GM08714 (cell line): ENCODE measurements at regions not wholly inside any gene's neighbourhood (a gene's known extent, or its start where the extent isn't known, plus 50 kb on each side); places are given as distances from the start of the nearest gene placed in this dataset.
"Not testable (repeated sequence)": the region's sequence is repeated elsewhere in the genome, so short reads cannot be mapped to it uniquely, and the experiment has no call there.

Experiments
- H3K4me3 ChIP-seq: fragments of 200-500 bp; sonication (Bioruptor generic); 2 replicates; pipeline ENCODE4 v1.5.1; 2014; ENCODE audit warnings: mild to moderate bottlenecking, low read length, inconsistent platforms
- ZNF274 ChIP-seq: IDR thresholded peaks from 2 replicates; pipeline ENCODE4 v1.6.1; 2012; ENCODE audit warnings: mild to moderate bottlenecking, low read depth, low read length

DNA sequence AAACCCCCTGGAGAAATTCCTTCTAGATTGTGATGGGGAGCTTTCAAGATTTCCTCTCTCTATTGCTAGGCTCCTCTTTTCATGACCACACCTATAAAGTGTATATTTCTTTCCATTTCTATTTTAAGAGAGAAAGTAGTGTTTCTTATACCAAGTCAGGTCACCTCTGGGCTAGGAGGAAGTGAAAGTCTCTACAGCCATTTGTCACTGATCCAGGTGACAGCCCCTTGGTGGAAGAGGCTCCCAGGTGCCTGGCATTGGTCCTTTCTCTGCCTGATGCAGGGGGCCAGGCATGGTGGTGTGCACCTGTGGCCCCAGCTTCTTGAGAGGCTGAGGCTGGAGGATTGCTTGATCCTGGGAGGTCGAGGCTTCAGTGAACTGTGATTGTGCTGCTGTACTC is 64.7 kb downstream of the DHCR7 start:
- H3K4me3 ChIP-seq, result no peak overlapping the region
- no peak for TF ChIP-seq ZNF274

DNA sequence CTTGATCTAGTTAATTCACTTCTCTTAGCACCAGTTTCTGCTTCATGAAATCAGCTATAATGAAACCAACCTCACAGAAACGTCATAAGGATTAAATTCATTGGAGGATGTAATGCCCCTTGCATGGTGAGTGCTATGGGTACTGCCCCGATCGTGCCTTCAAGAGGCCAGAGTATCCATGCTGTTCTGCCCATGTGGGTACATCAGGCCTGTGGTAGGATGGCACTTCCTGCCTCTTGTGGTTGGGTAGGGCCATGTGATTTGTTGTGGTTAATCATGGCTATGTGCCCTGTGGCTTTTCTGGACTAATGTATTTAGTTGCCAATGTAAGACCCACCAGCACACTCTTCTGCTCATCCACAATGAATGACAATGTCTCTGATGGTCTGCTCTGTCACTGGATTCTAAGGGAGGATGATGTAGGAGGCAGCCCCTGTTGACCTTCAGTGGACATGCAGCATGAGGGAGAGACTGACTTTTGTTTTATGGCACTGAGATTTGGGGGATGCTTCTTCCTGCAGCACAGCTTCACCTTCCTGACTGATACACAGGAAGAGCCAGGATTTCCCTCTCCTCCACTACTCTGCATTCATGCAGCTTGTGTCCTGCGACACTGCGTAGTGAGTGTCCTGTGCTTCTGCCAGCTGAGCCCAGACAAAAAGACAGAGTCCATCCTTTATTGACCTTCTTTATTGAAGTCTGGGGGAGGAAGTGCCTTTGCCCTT is 66.2 kb downstream of the DHCR7 start:
- H3K4me3 ChIP-seq, result no peak overlapping the region
- TF ChIP-seq ZNF274, result no peak

DNA sequence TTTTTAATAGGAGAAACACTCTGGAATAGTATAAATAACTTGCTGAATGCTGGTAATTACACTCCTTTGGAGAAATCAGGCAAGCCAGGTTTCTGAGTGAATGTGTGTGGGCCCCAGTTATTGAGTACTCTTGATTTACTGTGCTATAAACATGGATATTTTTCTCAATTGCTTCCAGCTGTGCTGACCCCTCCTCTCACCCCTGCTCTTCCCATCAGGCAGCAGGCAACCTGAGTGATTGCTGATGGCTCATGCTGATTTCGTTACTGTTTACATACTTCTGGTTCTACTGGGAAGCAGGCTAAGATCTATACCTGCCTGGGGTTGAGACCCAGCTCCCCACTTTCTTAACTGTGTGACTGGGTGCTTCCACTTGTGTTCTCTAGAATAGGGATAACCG is 68.5 kb downstream of the DHCR7 start:
- TF ChIP-seq ZNF274, result no peak
- H3K4me3 ChIP-seq, result no peak overlapping the region

DNA sequence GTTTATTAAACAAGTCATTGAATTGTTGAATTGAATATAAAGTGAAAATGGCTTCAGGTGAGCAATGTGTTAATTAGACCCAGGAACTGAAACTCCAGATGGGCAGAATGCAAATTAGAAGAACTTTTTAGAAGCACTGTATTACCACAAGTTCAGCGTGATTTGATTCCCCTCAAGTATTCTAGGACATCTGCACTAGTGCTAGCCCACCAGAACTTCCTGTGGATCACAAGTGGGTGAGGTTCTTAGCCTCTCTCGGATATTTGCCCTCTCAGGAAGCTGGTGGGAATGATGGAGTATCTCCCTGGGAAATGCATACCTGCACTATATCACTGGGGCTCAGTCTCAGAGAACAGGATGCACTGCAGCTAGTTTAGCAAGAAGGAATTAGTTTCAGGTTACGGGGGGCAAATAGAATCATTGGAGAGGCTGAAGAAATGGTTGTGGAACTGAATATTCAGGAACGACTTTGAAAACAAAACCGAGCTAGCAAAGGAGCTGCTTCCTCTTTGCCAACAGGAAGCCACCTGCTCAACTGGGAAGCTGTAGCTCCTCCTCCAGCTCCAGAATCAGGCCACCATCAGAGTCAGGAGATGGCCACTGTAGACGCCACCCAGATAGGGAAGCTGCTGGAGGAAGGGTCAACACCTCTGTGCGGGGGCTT is 74.3 kb downstream of the DHCR7 start:
- no peak for TF ChIP-seq ZNF274
- H3K4me3 ChIP-seq, result peak overlapping the region; percentile 55; the same call in 1 of the 2 replicates

DNA sequence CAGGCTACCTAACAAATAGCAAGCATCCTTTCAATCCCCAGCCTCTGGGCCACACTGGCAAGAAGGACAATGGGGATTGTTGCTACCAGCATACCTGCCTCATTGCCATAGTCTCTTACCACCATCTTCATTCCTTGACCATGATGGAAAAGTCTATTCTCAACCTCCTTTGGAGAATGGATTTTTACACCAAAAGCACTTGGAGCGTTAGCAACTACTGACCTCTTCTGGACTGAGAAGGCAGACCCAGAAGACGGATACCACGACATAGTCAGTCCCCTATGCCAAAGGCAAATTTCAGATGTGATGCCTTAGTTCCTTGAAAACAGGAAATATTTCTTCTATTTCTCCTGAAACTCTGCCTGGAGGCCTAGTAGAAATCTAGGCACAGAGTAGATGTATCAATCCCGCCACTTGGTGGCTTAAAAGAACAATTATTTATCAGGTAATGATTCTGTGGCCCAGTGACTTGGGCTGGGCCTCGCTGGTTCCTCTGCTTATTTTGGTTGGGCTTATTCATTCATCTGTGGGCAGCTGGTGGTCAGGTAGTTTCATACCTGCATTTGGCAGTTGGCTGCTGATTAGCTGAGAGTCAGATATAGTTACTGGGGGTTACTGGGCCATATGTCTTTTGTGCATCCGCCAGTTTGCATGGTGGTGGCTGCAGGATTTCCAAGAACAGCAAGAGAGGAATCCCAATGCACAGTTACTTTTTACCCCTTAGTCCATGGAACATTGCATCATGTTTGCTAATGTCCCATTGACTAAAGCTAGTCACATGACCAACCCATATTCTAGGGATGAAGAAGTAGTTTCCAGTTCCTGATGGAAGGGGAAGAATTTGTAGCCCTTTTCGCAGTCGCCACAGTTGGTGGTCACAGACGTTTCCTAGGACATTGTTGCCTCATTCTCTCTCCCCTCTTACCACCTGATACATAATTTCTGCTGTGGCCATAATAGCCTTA is 75.2 kb downstream of the DHCR7 start:
- peak overlapping the region; percentile 55; the same call in 1 of the 2 replicates for H3K4me3 ChIP-seq
- TF ChIP-seq ZNF274, result no peak

DNA sequence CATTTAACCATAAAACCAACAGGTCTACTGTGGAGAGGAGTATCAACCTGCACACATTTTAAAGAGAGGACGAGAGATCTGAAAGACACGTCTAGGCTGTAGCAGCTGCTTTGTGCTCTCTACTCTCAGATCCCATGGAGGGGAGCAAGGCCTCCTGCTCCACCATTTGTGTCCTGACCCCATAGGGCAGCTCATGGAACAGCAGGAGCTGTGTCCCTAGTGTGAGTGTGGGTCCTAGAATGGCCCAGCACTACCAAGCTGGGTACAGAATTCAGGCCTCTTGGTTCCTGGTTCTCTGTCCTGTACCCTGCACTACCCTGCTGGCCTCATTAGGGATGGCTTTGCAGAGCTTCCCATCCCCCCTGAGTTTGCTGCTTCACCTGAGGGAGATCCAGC is 76.5 kb downstream of the DHCR7 start:
- TF ChIP-seq ZNF274, result no peak
- no peak overlapping the region for H3K4me3 ChIP-seq

DNA sequence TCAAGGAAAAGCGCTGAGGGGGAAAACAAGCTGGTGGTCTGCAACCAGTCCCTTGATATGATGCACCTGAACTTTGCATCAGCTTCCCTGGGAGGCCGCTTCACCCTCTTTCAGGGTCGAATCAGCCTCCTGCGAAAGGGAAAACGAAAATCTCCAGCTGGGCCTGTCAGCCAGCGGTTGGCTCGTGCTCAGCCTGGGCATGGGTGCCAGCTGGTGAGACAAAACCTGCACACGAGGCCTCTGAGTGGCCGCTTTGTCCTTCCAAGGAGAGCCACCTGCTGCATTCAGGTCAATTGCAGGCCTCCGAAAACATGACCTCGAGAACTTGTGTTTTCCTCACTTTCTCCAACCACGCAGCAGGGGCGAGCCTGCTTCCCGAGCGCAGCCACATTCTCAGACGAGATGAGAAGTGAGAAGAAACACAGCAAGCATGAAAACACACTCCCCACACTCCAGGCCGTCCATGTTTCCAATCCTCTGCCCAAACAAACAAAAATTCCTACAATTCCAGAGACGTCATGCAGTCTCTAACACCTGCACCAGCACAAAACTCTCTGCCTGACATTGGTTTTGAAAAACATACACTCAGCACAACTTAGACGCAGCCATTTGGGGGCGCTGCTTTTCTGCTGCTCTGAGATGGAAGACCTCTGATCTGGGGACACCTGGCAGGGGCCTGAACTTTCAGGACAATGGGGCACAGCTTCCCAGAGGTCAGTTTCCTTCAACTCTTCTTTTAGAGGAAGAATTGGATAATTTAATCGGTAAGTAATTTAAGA is 77.1 kb downstream of the DHCR7 start:
- no peak overlapping the region for H3K4me3 ChIP-seq
- no peak for TF ChIP-seq ZNF274

DNA sequence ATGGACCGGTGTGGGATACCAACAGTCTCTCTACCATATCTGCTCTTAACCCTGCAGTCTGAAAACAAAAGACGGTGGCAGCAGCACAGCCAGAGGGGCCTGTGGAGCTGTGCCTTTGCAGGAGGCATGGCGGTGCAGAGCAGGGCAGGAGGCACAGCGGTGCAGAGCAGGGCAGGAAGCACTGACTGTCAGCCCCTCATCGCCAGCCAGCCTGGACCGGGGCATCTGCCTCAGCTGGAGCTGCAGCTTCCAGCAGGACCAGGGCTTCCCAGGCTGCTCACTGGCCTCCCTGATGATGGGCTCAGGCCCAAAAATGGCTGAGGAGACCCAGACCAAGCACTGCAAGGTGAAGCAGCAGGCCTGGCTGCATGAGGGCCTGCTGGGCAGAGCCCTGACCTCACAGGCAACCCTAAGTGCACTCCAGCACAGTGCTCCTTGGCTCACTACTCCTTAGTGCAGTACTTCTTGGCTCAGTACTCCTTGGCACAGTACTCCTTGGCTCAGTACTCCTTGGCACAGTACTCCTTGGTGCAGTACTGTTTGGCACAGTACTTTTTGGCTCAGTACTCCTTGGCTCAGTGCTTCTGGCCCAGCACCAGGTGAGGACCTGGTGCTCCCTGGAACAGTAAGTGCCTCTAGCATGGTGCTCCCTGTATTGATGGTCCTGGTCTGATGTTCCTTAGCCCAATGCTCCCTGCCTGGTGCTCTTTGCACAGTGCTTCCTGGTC is 78.0 kb downstream of the DHCR7 start:
- no peak overlapping the region for H3K4me3 ChIP-seq
- no peak for TF ChIP-seq ZNF274

DNA sequence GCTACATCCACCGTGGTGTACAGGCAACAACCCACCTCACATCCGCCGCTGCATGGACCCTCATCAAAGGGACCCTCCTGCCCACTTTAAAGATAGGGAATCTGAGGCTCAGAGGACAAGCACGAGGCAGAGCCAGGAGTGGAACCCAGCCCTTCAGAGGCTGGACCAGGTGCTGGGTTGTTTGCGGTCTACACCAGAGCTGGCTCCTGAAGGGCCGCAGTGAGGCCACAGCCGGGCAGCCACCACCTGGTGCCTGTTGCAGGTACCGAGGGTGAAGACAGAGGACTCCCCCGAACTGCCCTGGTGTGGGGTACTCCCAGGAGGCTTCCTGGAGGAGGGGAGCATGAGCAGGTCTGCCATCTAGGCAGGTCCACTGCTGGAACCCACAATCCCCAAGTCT is 78.8 kb downstream of the DHCR7 start:
- H3K4me3 ChIP-seq, result no peak overlapping the region

DNA sequence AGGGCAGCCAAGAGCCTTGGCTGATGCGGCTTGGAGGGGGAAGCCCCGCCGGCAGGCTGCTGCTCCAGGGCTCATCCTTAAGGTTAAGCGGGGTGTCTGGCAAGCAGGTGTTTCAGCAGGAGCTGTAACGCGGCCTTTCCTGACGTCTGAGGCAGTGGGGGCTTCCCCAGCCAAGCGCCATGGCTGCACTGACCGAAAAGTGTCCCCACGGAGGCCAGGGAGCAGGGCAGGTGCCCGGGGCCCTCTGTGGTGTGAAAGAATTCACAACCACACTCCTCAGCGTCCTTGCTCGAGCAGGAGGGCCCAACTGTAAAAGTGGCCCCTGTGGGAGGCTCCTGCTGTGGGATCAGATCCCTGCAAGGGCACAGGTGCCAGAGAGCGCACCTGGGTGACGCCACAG is 79.2 kb downstream of the DHCR7 start:
- TF ChIP-seq ZNF274, result no peak
- H3K4me3 ChIP-seq, result no peak overlapping the region

More for the DNA sequence above, 78.8 kb downstream of the DHCR7 start:
- TF ChIP-seq ZNF274, result no peak

DNA sequence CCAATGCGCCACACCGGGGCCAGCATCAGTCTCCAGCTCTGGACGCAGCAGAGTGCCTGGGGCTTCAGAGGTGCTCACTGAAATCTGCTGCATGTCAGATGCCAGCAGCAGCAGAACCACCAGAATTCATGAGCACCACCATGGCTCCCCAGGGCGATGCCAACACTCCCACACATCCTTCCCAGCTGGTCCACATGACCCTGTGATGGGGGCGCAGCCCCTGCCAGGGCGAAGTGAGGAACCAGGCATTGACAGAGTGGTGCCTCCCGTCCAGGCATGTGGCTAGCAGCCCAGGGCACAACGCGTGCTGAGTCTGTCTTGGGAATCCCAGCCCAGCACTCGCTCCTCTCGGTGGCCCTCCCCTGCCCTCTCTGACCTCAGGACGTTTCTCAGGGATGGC is 80.4 kb downstream of the DHCR7 start:
- H3K4me3 ChIP-seq, result no peak overlapping the region
- no peak for TF ChIP-seq ZNF274

DNA sequence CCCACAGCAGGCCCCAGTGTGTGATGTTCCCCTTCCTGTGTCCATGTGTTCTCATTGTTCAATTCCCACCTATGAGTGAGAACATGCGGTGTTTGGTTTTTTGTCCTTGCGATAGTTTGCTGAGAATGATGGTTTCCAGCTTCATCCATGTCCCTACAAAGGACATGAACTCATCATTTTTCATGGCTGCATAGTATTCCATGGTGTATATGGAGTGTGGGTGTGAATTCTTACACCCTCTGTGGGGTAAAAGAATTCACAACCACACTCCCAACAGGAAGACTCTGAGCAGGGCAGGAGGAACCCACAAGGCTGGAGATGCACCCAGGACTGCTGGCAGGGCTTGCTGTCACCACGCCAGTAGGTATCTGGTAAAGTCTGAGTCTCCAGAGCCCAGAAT is 80.9 kb downstream of the DHCR7 start:
- not testable (repeated sequence) for H3K4me3 ChIP-seq

DNA sequence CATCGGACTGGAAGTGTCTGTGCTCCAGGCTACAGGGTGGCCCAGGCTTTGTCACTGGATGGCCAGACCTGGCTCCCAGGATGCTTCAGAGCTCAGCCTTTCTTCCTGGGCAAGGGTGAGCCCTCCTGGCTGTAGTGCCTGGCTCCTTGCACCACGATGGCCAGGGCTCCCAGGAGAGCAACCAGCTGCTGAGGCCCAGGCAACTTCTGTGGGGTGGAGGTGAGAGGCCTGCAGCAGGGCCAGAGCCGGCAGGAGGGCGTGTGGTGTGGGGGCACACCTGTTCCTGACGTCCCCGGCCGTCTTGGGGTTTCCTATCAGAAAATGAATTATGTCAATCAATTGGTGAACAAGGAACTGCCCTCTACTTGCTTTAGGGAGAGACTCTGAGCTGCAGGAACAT is 82.1 kb downstream of the DHCR7 start:
- TF ChIP-seq ZNF274, result no peak

More for the DNA sequence above, 82.1 kb downstream of the DHCR7 start:
- no peak overlapping the region for H3K4me3 ChIP-seq
